Kidney (tissue), 13 donors: ENCODE measurements at regions not wholly inside any gene's neighbourhood (a gene's known extent, or its start where the extent isn't known, plus 50 kb on each side); places are given as distances from the start of the nearest gene placed in this dataset.

Experiments
- DNase-seq, 5 donors: peaks; one replicate each; pipeline ENCODE4 v3.0.0-alpha.2; 2013 to 2020
- FAIRE-seq: peaks from 2 replicates; lab custom pipeline; 2012; peaks lifted over from hg19 to GRCh38; lab: Jason Lieb, UNC
- H3K27ac ChIP-seq, 2 donors: one replicate each; pipeline ENCODE4 v1.7.0; 2013; ENCODE audit warnings: low read depth in 2 of 2, low read length in 2 of 2, inconsistent platforms in 1 of 2
- H3K27me3 ChIP-seq: one replicate; pipeline ENCODE4 v1.7.1; 2013; ENCODE audit warnings: low read length, inconsistent platforms; ENCODE audit not compliant: control insufficient read depth, insufficient read depth
- H3K36me3 ChIP-seq, 3 donors: one replicate each; pipeline versions ENCODE4 v1.7.0 to v1.7.1; 2013; ENCODE audit warnings: low read length in 3 of 3, control low read depth in 1 of 3, inconsistent platforms in 1 of 3; ENCODE audit not compliant: insufficient read depth in 3 of 3, control insufficient read depth in 2 of 3
- H3K4me1 ChIP-seq, 3 donors: one replicate each; pipeline versions ENCODE4 v1.7.0 to v1.7.1; 2013; ENCODE audit warnings: low read length in 3 of 3, inconsistent platforms in 1 of 3, low read depth in 1 of 3; ENCODE audit not compliant: control insufficient read depth in 2 of 3, insufficient read depth in 2 of 3
- H3K4me3 ChIP-seq, 3 donors: one replicate each; pipeline versions ENCODE4 v1.7.0 to v1.8.1; 2013; ENCODE audit warnings: low read length in 3 of 3, control low read depth in 1 of 3, inconsistent platforms in 1 of 3
- H3K9ac ChIP-seq, 3 donors: one replicate each; pipeline versions ENCODE4 v1.7.0 to v1.7.1; 2013; ENCODE audit warnings: low read length in 3 of 3, control low read depth in 1 of 3, inconsistent platforms in 1 of 3
- H3K9me3 ChIP-seq, 3 donors: one replicate each; pipeline versions ENCODE4 v1.7.0 to v1.7.1; 2013; ENCODE audit warnings: low read length in 3 of 3, control low read depth in 1 of 3, inconsistent platforms in 1 of 3; ENCODE audit not compliant: control insufficient read depth in 2 of 3, insufficient read depth in 1 of 3
- intact Hi-C: fragments of 100-400 bp; cut with DNase I; formaldehyde crosslinking; loops from one replicate; pipeline ENCODE4 v1.11.1; 2022
- TF ChIP-seq, protein P1 (sequence below): IDR thresholded peaks from 3 replicates; pipeline ENCODE4 v1.5.1; 2012; ENCODE audit warnings: mild to moderate bottlenecking, moderate library complexity, borderline replicate concordance; ENCODE audit not compliant: insufficient read depth; ENCODE audit errors: extremely low read depth
- donor health status: control.
- donor health status: control.
- donor health status: control.
- donor health status: control.
- donor health status: control.
- donor health status: DM: yes; HTN: yes; CAD: no.
- donor health status: Normal renal cell carcinoma (clear cell type).

DNA sequence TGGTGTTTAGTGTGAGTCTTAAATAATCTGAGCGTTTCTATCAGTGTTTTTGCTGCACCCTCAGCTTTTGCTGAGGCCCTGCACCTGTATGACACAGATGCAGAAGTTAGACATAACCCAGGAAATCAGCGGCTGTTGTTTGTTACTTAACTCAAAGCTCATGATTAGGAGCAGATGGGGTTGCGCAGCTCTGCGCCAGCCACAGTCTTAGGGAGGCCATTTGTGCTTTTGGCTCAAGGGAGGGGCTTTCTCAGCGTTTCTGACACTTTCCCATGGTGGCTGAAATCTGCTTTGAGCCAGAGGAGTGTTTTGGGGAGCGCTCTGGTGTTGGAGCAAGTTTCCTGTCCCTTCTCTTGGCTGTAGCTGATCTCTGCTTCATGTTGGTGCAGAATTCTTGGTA is 433.8 kb downstream of the NAF1 start:
- FAIRE-seq (no peak), DNase-seq (no peak)
- TF ChIP-seq, protein P1, sequence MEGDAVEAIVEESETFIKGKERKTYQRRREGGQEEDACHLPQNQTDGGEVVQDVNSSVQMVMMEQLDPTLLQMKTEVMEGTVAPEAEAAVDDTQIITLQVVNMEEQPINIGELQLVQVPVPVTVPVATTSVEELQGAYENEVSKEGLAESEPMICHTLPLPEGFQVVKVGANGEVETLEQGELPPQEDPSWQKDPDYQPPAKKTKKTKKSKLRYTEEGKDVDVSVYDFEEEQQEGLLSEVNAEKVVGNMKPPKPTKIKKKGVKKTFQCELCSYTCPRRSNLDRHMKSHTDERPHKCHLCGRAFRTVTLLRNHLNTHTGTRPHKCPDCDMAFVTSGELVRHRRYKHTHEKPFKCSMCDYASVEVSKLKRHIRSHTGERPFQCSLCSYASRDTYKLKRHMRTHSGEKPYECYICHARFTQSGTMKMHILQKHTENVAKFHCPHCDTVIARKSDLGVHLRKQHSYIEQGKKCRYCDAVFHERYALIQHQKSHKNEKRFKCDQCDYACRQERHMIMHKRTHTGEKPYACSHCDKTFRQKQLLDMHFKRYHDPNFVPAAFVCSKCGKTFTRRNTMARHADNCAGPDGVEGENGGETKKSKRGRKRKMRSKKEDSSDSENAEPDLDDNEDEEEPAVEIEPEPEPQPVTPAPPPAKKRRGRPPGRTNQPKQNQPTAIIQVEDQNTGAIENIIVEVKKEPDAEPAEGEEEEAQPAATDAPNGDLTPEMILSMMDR = no peak
- Histone ChIP-seq H3K4me1 (no peaks in the 10 kb centered on the region), H3K27me3 (no peaks in the 10 kb centered on the region), H3K4me3 (no peak overlapping the region), H3K9me3 (no peaks in the 10 kb centered on the region), H3K27ac (no peak overlapping the region), H3K9ac (no peak overlapping the region), H3K36me3 (no peaks in the 10 kb centered on the region)
- intact Hi-C loops = no loop called here

DNA sequence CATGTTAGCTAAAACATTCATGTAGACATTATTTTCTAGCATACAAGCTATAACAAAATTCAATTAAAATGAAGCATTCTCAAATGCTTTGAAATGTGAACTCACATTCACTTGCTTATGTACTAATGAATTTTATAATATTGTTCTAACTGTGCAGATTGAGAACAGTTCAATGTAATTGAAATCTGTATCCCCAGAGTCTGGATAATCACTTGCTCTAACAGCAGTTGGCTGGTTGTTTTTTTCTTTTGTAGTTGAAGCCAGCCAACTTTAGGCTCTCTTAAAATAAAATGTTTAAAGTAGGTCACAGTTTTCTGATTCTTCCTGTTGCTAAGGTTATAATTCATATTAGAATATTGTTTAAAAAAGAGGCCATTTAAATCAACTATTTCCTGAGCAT is 438.9 kb downstream of the NAF1 start:
- no peaks in the 10 kb centered on the region for H3K27me3 ChIP-seq
- no peaks in the 10 kb centered on the region for H3K9me3 ChIP-seq
- intact Hi-C loops = no loop called here
- FAIRE-seq = no peak
- no peak overlapping the region for H3K27ac ChIP-seq
- TF ChIP-seq, protein P1 = no peak
- H3K9ac ChIP-seq = no peak overlapping the region
- DNase-seq = no peak
- no peak overlapping the region for H3K4me3 ChIP-seq
- H3K4me1 ChIP-seq = no peaks in the 10 kb centered on the region
- H3K36me3 ChIP-seq = no peaks in the 10 kb centered on the region

DNA sequence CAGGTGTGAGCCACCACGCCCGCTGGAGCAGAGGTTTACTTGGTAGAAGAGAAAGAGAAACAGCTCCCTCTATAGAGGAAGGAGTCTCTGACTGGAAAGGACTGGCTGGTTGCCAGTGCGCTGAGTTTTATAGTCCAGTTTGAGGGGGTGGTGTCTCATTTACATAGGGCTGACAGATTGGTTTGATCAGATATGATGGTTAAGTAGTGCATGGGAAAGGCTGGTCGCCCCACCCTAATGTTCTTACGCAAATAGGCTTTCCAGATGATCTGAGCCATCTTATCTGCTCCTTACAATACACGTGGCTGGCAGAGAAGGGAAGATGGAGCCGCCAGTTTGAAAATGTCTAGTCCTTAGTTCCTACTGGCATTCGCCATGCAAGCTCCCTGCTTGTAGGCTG is 439.5 kb downstream of the NAF1 start:
- TF ChIP-seq, protein P1 = no peak
- no peaks in the 10 kb centered on the region for H3K27me3 ChIP-seq
- no peaks in the 10 kb centered on the region for H3K9me3 ChIP-seq
- no peak for DNase-seq
- intact Hi-C loops = no loop called here
- no peak overlapping the region for H3K4me3 ChIP-seq
- no peak overlapping the region for H3K9ac ChIP-seq
- H3K27ac ChIP-seq = no peak overlapping the region
- no peaks in the 10 kb centered on the region for H3K36me3 ChIP-seq
- no peak for FAIRE-seq
- no peaks in the 10 kb centered on the region for H3K4me1 ChIP-seq

DNA sequence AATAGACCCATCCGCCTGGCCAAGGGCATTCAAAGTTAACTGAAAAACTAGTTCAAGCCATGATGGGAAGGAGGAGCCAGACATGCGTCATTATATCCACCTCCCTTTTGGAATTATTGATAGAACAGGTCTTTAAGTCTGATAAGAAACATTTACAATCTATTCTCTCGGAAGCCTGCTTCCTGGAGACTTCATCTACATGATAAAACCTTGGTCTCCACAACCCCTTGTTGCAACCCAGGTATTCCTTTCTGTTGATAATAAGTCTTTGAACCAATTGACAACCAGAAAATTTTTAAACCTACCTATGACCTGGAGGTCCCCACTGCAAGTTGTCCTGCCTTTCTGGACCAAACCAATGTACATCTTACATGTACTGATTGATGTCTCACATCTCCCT is 451.3 kb downstream of the NAF1 start:
- DNase-seq (no peak), FAIRE-seq (no peak)
- Histone ChIP-seq H3K4me1 (no peaks in the 10 kb centered on the region), H3K36me3 (no peaks in the 10 kb centered on the region), H3K9ac (no peak overlapping the region), H3K27me3 (no peaks in the 10 kb centered on the region), H3K9me3 (no peaks in the 10 kb centered on the region), H3K4me3 (no peak overlapping the region), H3K27ac (no peak overlapping the region)
- TF ChIP-seq, protein P1 = no peak
- intact Hi-C loops = no loop called here
